GM19240 (cell line): ENCODE measurements at regions not wholly inside any gene's neighbourhood (a gene's known extent, or its start where the extent isn't known, plus 50 kb on each side); places are given as distances from the start of the nearest gene placed in this dataset.
"Not testable (repeated sequence)": the region's sequence is repeated elsewhere in the genome, so short reads cannot be mapped to it uniquely, and the experiment has no call there.

Source experiments
- DNase-seq: peaks from one replicate; pipeline ENCODE4 v3.0.0; 2011; ENCODE audit warnings: low spot score; ENCODE audit not compliant: insufficient read length

DNA sequence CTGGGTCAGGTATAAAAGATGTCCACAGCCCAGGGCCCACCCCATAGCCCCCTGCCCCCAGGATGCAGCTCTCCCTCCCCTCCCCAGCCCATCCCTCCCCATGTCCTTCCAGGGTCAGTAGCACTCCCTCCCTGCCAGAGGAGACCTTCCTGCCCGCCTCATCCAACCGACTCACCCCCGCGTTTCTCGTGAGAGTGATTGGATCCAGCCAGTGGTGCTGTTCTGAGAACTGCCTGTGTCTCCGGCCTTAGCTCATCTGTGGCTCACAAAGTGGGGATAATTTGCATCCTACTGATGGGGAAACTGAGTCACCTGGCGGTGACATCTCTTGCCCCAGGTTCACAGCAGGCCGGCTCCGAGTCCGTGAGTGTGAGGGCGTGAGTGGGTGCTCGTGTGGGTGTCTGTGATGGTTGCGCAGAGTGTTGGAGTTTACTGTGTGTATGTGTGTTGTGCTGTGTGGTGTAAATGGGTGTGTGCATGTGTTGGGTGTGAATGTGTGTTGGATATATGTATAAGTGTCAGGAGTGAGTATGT is 90.7 kb upstream of the GSE1 start:
- DNase-seq, result no peak

DNA sequence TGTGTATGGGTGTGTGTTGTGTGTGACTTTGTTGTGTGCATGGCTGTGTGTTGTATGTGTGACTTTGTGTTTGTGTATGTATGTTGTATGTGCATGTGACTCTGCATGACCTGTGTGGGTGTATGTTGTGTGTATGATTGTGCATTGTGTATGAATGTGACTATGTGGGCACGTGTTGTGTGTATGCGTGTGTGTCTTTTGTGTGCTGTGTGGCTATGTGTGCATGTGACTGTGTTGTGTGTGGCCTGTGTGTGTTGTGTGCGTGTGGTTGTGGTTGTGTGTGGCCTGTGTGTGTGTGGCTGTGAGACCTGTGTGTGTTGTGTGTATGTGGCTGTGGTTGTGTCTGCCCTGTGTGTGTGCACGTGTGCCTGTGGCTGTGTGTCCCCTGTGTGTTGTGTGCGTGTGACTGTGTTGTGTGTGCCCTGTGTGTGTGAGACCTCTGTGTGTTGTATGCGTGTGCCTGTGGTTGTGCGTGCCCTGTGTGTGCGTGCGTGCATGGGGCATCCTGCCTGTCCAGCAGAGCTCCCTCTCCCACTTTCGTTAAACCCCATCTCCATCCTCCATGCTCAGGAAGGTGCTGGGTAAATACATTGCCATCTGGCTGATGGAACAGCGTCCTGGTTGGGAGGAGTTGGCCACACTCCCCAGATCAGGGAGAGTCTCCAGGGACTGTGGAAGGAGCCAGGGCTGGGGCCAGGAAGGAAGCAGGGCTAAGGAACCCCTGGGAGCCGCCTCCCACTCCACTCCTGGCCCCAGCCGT is 90.1 kb upstream of the GSE1 start:
- no peak for DNase-seq

DNA sequence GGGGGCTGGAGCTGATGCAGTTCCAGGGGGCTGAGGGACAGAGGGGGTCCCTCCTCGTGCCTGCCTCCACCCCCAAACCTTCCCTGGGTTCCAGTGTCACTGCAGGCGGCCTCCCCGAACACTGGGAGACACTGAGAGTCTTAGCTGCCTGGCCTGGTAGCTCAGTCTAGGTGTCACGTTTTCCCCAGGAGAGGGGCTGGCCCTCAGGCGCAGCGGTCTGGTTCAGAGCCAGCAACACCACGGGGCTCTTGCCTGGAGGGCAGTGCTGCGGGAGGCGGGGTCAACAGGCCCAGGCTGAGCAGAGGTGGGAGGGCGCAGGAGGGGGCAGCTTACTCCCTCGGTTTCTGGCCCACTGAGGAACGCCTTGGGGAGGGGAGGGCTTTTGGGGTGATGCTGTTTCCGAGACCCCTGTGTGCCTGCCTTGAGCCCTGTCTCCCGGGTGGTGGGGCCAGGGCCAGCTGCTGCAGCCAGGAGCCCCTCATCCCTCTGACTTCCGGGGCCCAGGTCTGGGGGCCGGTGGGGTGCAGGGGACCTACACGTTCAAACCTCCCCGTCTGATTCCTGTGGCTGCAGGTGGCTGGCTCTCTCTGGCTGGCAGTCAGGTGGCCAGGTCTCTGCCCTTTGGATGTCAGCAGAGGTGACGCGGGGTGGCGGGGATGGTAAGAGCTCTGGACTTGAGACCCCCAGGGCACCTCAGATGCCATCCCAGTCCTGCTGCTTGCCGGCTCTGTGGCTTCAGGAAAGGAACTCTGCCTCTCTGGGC is 89.3 kb upstream of the GSE1 start:
- no peak for DNase-seq

DNA sequence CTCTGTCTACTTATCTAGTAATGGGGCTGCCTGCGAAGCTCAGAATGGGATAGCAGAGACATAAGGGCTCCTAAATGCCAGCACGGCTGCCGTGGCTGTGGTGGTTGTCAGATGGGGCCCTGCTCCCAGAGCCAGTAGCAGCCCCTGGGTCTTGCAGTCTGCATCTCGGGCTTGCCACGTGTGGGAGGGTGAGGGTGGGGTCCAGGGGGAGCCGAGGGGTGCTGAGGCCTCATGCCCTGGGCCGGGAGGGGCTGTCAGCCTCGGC is 88.8 kb upstream of the GSE1 start:
- DNase-seq, result no peak

DNA sequence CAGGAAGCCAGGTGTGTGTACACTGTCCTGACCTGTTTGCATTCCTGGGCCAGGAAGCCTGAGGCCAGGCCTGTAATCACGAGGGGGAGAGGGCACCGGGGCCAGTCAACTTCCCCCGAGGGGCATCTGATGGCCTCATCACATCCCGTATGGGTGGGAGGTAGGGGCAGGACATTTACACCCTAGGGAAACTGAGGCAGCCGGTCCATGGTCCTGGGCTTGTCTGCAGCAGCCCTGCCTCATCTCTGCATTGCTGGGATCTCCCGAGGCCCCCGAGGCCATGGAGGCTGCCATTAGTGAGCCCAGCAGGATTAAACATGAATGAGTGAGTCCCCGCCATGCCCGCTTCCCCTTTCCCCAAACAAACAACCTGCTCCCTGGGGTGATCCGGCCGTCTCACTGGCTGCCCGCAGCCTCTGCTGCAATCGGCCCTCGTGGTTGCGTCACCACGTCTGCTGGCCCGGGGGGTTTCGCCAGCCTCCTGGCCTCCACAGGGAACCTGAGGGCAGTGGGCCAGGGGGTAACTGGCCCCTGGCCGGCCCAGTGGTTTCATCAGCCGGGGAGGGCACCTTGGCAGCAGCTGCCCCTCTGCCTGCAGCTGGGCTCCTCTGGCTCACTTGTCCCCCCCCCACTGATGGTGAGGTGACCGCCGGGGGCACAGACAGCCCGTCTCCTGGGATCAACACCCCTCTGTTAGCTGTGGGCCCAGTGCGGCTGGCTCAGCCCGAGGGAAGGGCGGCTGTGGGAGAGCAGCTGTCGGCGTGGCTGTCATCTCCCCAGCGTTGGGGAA is 88.3 kb upstream of the GSE1 start:
- no peak for DNase-seq

DNA sequence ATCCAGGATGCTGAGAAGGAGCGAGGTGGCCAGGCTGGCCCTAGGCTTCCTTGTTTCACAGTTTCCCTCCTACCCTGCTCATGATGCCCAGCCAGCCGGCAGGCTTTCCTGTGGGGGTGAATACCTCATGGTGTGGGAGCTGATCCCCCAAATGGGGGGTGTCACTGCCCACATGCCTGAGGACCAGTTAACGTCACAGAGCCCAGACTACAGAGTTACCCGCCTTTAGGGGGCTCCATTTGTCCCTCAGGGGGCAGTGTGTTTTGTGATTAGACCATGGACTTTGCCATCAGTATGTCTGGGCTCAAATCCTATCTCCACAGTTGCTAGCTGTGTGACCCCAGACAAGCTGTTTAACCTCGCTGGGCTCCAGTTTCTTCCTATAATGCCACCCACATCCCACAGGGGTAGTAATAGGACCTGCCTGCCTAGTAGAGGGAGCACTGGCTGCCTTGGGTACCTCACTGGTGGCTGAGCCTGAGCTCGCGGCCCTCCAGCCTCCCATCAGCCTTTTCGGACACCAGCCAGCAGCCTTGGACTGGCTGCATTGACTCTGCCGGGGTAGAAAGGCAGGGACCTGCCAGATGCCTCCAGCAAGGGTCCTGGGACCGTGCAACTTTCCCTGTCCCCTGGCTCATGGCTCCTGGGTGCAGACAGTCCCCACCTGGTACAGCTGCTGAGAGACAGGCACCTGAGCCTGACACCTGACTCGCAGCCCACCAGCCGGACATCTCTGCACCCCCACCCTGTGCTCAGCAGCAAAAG is 87.5 kb upstream of the GSE1 start:
- DNase-seq, result no peak

DNA sequence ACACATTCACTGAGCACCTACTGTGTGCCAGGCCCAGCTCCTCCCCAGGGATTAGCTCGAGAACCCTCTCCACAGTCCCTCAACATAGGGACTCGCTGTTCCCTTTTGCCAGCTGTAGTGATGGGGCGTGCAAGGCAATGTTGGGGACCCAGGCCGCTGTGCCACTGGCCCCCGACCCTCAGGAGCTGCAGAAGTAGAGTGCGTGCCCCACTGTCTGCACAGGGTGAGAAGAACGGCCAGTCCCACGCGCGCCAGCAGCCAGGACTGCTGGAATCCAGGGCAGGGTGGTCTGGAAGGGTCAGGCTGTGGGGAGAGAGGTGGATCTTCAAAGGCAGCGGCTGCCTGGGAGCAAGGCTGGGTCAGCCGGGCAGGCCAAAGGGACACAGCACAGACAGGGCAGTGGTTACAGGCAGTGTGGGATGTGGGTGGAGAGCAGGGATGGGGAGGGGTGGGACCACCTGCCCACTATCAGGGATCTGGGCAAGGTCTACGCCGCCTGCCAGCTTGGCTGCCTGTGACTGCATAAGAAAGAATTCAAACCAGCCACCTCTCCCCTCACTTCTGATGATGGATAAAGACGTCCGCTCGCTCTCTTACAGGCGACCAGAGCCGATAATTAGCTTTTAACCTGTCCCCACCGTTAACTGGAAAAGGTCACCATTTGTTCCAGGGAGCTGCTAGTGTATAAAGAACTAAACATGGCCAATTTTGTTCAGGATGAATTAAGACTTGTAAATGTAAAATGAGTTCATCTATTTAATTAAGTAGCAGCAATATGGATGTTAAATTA is 86.7 kb upstream of the GSE1 start:
- no peak for DNase-seq

DNA sequence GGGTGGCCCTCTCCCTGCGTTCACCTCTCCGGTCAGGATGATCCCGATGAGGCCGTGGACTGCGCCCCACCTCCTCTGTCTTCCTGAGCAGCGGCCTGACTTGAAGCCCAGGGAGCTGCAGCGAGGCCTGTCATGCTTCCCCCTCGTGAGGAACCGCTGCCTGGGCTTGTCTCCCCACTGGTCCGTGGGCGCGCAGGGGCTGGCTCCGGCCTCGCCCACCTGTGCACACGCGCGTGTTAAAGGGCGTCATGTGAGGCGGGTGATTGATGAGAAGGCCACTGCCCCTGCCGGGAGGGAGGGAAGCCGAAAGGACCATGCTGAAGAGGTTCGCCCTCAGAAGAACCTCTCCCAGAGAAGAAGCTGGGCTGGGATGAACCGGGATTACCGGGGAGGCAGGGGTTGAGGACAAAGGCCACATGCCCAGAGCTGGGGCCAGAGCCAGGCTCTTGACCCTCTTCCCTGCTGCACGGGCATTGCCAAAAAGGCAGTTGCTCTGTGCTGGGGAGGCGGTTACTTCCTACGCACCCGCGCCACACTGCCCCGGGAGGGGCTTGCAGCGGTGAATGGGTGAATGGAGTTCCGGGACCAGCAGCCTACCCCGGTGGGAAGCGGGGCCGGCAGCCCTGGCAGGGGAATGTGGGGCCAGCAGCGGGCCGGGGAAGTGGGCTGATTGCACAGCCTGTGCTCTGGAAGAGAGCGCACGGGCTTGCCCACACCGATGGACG is 85.9 kb upstream of the GSE1 start:
- DNase-seq, result no peak

DNA sequence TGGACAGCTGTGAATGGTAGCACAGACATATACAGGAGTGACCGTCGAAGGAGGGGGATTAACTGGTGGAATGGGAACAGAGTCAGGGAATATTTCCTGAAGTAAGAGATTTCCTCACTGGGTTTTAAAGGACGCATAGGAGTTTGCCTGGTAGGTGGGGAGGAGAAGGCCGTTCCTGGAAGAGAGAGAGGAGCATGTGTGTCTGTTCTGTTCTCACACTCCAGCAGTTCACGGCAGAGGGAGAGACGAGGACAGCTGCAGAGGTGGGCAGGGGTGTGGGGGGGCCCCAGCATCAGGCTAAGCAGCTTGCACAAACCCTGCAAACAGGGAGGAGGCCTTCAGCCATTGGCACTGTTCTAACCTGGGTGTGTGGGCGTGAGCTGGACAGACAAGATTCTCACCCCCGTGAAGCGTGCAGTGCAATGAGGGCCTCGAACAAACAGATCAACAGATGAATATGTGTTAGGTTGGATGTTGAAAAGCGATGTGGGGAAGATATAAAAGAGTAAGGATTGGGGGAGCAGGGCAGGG is 85.3 kb upstream of the GSE1 start:
- no peak for DNase-seq

DNA sequence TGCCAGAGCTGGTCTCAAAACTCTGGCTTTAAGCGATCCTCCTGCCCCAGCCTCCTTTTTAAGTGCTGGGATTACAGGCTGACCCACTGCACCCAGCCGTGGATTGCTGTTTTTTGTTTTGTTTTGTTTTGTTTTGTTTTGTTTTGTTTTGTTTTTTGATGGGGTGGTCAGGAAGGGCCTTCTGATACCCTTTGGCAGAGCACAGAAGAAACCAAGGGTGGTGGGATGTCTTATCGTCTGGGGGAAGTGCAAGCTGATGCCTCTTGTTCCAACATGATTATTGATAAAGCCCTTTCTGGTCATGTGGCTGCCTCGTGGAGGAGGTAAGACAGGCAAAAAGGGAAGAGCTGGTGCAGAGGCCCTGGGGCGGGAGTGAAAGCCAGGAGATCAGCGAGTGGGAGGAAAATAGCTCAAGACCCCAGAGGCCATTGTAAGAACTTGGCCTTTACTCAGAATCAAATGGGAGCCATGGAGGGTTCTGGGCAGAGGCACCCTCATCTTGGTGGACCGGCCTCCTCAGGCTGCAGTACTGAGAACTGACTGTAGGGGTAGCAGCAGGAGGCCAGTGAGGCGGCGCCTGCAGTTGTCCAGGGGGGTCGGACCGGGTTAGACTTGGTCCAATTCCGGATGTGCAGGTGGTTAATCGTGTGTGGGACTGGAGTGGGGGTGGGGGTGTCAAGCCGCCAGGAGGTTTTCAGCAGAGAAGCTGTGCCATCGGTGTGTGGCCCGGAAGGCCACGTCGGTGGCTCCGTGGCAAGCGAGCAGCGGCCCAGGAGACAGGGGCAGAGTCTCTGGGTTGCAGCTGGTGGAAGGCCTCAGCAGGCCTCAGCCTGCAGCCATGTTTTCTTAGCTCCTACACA is 84.4 kb upstream of the GSE1 start:
- DNase-seq, result peak; percentile 43

DNA sequence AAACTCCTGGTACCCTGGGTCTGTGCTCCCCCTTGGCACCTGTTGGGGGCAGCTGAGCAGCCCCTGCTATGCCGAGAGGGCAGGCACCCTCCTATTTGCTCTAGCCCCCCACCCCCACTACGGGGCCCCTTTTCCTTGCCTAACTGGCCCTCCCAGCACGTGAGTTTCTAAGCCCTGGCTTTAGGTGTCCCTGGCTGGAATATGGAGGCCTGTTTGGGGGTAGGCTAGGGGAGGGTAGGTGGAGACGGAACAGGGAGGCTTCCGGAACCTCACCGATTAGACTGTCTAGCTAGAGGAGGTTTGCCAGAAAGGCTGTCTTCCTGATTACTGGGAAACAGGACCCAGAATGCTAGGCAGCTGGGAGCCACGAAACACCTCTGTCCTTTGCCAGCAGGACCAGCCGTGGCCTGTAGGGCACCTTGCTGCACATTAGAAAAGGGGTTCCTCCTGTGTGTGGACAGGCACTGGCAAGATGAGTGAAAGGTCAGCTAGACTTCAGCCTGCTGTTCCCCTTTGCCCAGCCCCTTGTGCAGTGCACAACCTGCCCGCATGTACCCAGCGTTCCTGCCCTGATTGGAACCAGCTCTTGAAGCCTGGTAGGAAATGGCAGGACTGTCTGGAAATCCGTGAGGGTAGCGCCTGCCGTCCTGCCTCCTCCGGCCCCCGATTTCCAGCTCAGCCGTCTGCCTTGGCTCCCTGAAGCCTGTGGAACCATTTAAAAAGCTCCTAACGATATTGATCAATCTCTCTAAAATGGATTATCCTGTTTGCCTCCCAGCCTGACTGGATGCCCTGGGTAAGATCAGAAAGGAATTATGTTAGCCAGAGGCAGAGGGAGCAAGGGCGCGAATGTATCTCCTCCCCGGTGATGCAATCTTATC is 83.4 kb upstream of the GSE1 start:
- no peak for DNase-seq

DNA sequence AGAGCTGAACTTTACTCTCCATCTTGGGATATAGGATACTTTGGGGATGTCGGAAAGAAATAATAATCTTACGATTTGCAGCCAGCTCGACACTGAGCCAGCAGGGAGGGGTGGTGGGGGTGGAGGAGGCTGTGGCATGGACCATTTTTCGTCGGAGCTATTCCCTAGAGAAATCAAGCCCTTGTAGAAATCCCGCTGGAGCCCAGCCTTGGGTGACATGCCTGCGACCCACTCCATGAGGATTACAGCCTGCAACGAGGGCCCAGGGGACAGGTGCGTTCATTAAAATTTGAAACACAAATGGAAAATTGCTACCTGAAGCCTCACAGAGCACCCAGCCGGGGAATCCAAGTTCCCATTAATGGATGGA is 82.8 kb upstream of the GSE1 start:
- DNase-seq, result no peak

DNA sequence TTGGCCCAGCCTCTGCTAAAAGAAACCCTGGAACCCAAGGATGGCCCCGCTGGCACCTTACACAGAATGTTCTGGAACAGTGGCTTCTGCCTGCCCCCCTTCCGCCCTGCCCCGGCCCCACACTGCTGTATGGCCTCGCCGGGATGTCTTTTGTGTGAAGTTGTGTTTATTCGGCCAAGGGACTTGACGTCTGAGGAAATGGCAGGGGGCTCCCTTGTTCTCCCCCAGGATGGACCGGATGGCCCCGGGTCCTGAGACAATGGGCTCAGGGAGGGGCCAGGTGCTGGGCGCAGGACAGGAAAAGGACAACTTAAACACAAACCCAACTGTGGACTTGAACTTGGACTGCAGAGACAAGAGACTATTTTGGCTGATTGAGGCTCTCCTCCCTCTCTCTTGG is 81.6 kb upstream of the GSE1 start:
- DNase-seq, result no peak

DNA sequence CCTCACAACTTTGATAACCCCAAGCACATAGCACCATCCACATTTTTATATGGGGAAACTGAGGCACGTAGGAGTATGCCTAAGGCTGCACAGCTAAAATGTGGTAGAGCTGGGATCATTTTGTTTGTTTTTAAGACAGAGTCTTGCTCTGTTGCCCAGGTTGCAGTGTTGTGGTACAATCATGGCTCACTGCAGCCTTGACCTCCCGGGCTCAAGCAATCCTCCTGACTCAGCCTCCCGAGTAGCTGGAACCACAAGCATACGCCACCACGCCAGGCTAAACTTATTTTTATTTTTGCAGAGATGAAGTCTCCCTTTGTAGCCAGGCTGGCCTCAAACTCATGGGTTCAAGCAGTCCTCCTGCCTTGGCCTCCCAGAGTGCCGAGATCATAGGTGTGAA is 81.0 kb upstream of the GSE1 start:
- no peak for DNase-seq

DNA sequence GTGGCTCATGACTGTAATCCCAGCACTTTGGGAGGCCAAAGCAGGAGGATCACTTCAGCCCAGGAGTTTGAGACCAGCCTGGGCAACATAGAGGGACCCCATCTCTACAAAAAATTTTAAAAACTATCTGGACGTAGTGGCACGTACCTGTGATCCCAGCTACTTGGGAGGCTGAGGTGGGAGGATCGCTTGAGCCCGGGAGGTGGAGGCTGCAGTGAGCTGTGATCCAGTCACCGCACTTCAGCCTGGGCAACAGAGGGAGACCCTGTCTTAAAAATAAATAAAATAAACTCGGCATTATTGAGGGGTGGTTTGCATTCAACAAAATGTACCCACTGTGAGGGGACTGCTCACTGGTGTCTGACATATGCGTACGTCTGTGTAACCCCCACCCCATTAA is 79.5 kb upstream of the GSE1 start:
- not testable (repeated sequence) for DNase-seq

DNA sequence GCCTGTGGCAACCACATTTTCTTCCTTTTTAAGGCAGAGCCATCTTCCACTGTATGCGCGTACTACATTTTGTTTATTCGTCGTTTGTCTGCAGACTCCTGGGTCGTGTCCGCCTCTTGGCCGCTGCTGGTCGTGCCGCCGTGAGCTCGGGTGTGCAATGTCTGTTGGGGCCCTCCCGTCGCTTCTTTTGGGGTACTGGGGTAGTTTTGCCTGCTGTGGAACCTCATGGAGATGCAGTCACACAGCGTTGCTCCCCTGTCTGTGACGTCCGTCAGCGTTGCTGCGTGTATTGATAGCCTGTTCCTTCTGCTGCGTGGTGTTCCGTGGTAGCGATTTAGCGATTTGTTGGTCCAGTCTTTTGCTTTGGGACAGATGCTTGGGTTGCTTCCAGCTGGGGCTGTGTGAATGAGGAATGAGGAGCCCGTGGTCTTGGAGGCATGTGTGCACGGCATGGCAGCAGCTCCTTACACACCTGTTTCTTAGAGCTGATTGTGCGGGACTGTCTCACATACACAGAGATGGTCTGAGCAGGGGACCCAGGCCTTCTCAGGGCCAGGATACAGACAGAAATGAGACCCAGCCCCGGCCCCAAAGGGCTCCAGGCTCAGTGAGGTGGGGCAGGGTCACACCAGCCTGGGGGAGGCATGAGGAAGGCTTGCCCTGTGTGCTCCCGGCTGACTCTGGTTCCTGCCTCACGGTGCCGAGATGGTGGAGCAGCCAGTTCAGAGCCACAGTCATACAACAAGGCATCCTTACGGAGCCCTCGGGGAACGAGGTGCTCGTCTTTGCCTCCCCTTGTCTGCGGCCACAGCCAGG is 78.4 kb upstream of the GSE1 start:
- no peak for DNase-seq
